Stromal cell of bone marrow (primary cell): ENCODE measurements at regions not wholly inside any gene's neighbourhood (a gene's known extent, or its start where the extent isn't known, plus 50 kb on each side); places are given as distances from the start of the nearest gene placed in this dataset.

Experiments used
- DNase-seq: peaks from one replicate; pipeline ENCODE4 v3.0.0-alpha.2; 2012; ENCODE audit warnings: low read depth

GRCh38 chr18:32542221-32542798, 71.6 kb upstream of the GAREM1 start:
- DNase-seq: no peak

- DNase-seq: peak; percentile 16
Measured at GRCh38 chr18:32530947-32531651, 60.4 kb upstream of the GAREM1 start.

GRCh38 chr18:32529722-32530420, 59.2 kb upstream of the GAREM1 start:
- no peak for DNase-seq

- DNase-seq: no peak
Measured at GRCh38 chr18:32520771-32521170, 50.1 kb upstream of the GAREM1 start.
